Right cardiac atrium (tissue), 5 donors: ENCODE measurements at regions not wholly inside any gene's neighbourhood (a gene's known extent, or its start where the extent isn't known, plus 50 kb on each side); places are given as distances from the start of the nearest gene placed in this dataset.
"Not testable (repeated sequence)": the region's sequence is repeated elsewhere in the genome, so short reads cannot be mapped to it uniquely, and the experiment has no call there.

ENCODE experiments used
- ATAC-seq, 2 donors: fragments of 200-7000 bp; cut with Tn5 transposase; one replicate each; pipeline versions ENCODE4 v1.8.0 to v1.9.1; 2020; ENCODE audit warnings: moderate library complexity in 2 of 2, mild to moderate bottlenecking in 1 of 2
- DNase-seq, 3 donors: peaks; one replicate each; pipeline ENCODE4 v3.0.0-alpha.2; 2020
- H3K27ac ChIP-seq: one replicate; pipeline ENCODE4 v1.5.1; 2013; ENCODE audit warnings: mild to moderate bottlenecking, low read length, control low read depth, moderate library complexity
- H3K27me3 ChIP-seq: one replicate; pipeline ENCODE4 v1.6.1; 2013; ENCODE audit not compliant: control insufficient read depth, insufficient read depth
- H3K4me1 ChIP-seq: one replicate; pipeline ENCODE4 v1.6.1; 2013; ENCODE audit warnings: low read length; ENCODE audit not compliant: control insufficient read depth, insufficient read depth
- H3K4me3 ChIP-seq: one replicate; pipeline ENCODE4 v1.5.1; 2013; ENCODE audit warnings: low read length, control low read depth
- H3K9me3 ChIP-seq: one replicate; pipeline ENCODE4 v1.6.1; 2013; ENCODE audit warnings: low read length; ENCODE audit not compliant: control insufficient read depth
- WGBS: extraction: QIAGEN DNeasy Blood & Tissue Kit; methylation state at CpG from one replicate; pipeline ENCODE4 v1.1.7; 2013; 5-methylcytosine and 5-hydroxymethylcytosine counted together
- intact Hi-C, 4 donors: fragments of 100-400 bp; cut with DNase I; formaldehyde crosslinking; loops; one replicate each; pipeline versions ENCODE4 v1.11.0 to v1.14.0; 2022 to 2023
- donor health status: healthy with polysubstance abuse.
- donor health status: DM: no; HTN: yes; CAD: no.
- donor health status: DM: no; HTN: no; CAD: no.
- donor health status: DM: no; HTN: yes; CAD: no; lungs with severe emphysema.
- donor health status: DM: yes; HTN: yes; CAD: no.

GRCh38 chr9:78089111-78089510 is 57.5 kb upstream of the GNAQ start:
- Histone ChIP-seq H3K27ac (no peak overlapping the region), H3K9me3 (no peaks in the 10 kb centered on the region), H3K4me1 (no peaks in the 10 kb centered on the region), H3K4me3 (no peak overlapping the region), H3K27me3 (no peaks in the 10 kb centered on the region)
- no peak for DNase-seq
- no peak for ATAC-seq
- 77% methylated on average over 3 of the region's 3 CpGs for WGBS
- intact Hi-C loops = no loop called here

- H3K4me1 ChIP-seq, ATAC-seq, H3K27me3 ChIP-seq, H3K4me3 ChIP-seq, DNase-seq, H3K27ac ChIP-seq, intact Hi-C loops, H3K9me3 ChIP-seq: not testable (repeated sequence)
- WGBS = 98% methylated on average over 1 of the region's 1 CpG
Measured at GRCh38 chr9:78088190-78088589, 56.6 kb upstream of the GNAQ start.
